Fibroblast of skin of left quadriceps (primary cell): ENCODE measurements at regions not wholly inside any gene's neighbourhood (a gene's known extent, or its start where the extent isn't known, plus 50 kb on each side); places are given as distances from the start of the nearest gene placed in this dataset.
"Not testable (repeated sequence)": the region's sequence is repeated elsewhere in the genome, so short reads cannot be mapped to it uniquely, and the experiment has no call there.

Source experiments
- DNase-seq, 2 experiments: peaks; one replicate each; pipeline ENCODE4 v3.0.0-alpha.2; 2013; ENCODE audit warnings: low read depth in 2 of 2

GRCh38 chr17:34740565-34741520, 161.5 kb downstream of the TMEM132E start:
- no peak for DNase-seq

GRCh38 chr17:34739386-34739785, 160.0 kb downstream of the TMEM132E start:
- DNase-seq = no peak

DNA sequence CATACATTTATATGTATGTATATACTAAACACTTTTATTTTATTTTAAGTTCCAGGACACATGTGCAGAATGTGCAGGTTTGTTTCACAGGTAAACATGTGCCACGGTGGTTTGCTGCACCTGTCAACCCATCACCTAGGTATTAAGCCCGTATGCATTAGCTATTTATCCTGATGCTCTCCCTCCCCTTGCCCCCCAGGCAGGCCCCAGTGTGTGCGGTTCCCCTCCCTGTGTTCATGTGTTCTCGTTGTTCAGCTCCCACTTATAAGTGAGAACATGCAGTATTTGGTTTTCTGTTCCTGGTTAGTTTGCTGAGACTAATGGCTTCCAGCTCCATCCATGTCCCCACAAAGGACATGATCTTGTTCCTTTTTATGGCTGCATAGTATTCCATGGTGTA, 158.3 kb downstream of the TMEM132E start:
- not testable (repeated sequence) for DNase-seq

GRCh38 chr17:34736611-34737010, 157.2 kb downstream of the TMEM132E start:
- DNase-seq = no peak

DNA sequence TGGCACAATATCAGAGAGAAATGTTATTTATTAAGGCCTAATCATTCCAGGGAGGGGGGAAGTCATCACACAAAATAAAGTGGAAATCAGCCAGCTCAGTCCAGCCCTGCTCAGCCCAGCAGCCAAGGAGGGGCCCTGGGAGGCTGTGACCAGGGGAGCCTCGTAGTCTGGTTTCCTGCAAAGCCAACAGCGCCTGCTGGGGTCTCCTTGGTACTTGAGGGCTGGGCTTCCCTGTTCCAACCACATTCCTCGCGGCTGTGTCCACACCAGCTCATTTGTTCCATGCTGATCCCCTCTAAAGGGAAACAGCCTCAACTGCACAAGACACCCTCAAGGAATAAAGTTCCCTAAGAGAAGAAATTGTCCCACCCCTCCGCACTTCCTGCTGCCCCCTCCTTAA, 154.0 kb downstream of the TMEM132E start:
- DNase-seq = no peak

- DNase-seq = no peak
These were observed 151.4 kb downstream of the TMEM132E start for GRCh38 chr17:34730816-34731215.

- DNase-seq = no peak
These were observed 149.5 kb downstream of the TMEM132E start for GRCh38 chr17:34728771-34729310.

- no peak for DNase-seq
These were observed 148.2 kb downstream of the TMEM132E start for GRCh38 chr17:34727601-34728000.

GRCh38 chr17:34726536-34727384, 147.4 kb downstream of the TMEM132E start:
- no peak for DNase-seq

- DNase-seq = no peak
These were observed 146.3 kb downstream of the TMEM132E start for GRCh38 chr17:34725725-34726124.

- no peak for DNase-seq
These were observed 145.6 kb downstream of the TMEM132E start for GRCh38 chr17:34725008-34725407.

- DNase-seq = no peak
These were observed 144.5 kb downstream of the TMEM132E start for GRCh38 chr17:34723875-34724274.

DNA sequence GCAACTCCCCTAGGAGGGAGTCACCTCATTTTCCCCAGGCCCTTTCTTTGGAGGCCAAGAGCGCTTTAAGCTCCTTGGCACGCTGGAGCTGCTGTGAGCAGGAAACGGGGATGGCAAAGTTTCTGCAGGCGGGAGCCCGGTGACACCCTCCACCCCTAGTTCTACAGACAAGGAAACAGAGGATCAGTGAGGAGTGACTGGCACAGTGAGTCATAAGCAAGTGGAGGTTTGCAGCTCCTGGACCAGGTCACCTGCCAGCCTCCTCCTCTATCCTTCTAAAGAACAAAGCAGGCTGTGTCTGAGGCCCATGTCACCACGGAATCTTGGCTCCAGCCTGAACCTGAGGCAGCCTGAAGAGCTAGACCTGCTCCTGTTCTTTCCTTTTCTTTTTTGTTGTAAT, 141.9 kb downstream of the TMEM132E start:
- no peak for DNase-seq

- no peak for DNase-seq
These were observed 141.4 kb downstream of the TMEM132E start for GRCh38 chr17:34720760-34721159.

DNA sequence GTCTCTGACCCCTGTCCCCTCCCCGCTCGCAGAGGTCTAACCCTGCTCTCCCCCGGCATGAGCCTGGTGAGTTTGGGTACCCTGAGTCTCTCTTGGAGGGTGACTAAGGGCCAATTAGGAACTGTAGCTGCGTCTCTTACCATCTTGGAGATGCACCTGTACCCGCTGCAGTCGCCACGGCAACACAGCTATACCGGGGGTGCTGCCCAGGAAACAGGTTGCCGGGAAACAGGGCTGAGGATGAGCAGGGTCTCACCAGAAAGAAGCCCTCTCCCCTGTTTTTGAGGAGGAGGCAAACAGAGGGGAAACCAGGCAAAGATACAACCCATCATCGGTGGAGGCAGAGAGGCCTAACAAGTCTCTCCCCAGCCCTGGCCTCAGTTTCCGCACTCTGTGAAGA, 140.2 kb downstream of the TMEM132E start:
- no peak for DNase-seq

DNA sequence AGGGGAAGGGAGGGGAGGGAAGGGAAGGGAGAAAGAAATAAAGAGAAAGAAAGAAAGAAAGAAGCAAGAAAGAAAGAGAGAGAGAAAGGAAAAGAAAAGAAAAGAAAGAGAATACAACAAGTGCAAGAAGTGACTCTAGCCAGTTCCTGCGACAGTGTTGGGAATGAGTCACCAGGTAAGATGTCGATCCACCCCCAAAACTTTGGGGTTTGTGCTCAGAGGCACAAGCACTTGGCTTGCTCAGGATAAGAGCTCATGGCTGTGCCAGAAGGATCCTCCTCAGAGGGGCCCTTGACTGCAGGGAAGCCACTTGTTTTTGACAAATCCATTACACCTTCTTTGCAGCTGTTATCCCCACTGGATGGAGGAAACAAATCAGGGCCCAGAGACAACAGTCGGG, 137.7 kb downstream of the TMEM132E start:
- DNase-seq = no peak

DNA sequence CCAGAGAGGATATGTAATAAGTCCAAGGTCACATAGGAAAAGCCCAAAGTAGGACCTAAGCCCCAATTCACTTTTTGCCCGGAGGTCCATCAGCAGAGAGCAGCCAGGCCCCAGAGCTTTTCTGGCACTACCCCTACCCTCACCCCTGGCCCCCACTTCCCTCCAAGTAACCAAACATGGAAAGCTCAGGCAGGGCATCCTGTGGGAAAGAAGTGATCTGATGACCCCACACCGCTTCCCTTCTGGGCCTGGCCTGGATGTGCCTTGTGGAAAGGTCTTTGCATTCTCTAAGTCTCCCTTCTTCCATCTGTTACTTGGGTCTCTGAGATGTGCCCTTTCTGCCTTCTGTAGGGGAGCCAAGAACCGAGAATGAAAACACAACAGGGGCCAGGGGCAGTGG, 136.9 kb downstream of the TMEM132E start:
- DNase-seq = no peak

- DNase-seq = no peak
These were observed 136.1 kb downstream of the TMEM132E start for GRCh38 chr17:34715504-34715903.

DNA sequence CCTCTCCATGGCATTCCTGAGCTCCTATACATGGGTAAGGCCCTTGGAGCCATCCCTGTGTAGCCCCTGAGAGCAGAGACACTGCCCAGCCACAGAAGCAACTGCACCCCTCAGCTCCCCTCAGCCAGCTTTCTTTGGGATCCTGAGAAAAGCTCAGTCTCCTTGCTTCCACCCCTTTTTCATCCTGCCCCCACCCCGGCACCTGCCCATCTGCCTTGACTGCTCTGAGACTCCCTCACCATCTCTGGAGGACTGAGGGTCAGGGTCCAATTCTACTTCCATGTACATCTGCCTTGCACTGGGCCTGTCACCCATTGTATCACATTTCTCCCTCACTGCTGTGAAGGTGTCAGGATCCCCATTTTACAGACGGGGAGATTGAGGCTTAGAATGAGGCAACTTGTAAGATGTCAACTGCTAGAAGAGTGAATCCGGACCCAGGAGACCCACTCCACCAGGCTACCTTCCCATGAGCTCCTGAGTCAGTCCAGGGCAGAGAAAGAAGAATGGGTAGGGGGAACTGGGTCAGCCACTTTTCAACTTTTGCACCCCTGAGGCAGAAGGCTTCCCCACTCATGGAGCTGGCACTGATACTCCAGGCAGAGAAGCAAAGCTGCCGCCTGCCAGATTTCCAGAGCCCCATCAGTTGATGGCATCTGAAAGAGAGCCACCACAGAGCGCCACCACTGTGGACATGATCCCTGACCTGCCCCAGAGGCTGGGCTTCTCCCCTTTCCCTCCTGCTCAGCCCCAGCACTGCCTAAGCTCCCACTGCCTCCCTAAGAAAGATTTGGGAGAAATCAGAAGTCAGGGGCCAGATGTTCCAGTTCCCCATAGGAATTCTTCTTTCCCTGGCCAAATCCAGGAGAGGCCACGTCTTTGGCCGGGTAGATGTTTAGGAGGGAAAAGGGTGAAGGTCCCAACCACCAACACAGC, 135.4 kb downstream of the TMEM132E start:
- DNase-seq = no peak

DNA sequence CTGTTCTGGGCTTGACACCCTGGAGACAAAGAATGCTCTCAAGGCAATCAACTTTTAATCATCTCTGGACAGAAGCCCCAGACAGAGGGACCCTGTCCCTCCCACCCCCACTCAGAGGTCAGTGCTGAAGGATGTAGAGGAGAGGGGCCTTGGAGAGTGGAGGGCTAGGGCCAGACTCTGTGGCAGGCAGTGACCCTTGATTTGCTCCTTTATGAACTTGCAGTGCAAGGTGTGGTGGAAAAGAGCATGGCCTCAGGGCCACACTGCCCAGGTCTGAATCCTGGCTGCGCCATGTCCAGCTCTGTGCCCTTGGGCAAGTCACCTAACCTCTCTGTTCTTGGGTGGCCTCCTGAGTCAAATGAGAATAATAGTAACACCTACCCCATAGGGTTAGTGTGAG, 134.3 kb downstream of the TMEM132E start:
- no peak for DNase-seq

GRCh38 chr17:34712481-34713195, 133.3 kb downstream of the TMEM132E start:
- no peak for DNase-seq
